ENCODE measurements at regions not wholly inside any gene's neighbourhood (a gene's known extent, or its start where the extent isn't known, plus 50 kb on each side); places are given as distances from the start of the nearest gene placed in this dataset.

DNA sequence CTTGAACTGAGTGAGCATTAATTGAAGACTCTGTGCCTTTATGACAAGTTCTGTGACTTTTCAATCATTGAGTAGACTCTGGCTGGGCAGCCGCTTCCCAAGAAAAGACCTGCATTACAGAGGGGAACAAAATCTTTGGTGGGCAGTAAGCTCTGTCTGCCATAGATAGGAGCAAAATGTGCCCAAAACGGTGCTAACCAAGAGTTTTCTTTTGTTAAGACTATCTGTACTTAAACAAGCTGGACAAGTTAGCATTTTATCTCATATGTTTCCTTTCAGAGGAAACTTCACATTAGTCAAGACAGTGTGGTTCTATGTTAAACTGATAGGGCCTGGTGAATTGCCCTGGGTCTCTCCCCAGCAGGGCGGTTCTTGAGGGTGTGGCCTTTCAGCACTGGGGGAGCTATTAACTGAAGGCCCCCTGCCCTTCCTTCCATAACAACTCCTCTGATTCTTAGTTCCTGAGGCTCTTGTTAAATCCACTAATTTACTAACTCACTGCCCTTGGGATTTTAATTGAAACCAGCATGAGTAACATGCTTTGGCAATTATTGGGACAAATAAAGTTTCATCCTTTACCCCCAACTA lies 219.6 kb downstream of the KTN1 start:
- ATAC-seq = no peak
- TF ChIP-seq ZFP3 (CRISPR knock-in tag; IDR thresholded peaks at IDR 0.05) = no peak
- TF ChIP-seq ZFP30 (CRISPR knock-in tag; IDR thresholded peaks at IDR 0.05) = no peak

DNA sequence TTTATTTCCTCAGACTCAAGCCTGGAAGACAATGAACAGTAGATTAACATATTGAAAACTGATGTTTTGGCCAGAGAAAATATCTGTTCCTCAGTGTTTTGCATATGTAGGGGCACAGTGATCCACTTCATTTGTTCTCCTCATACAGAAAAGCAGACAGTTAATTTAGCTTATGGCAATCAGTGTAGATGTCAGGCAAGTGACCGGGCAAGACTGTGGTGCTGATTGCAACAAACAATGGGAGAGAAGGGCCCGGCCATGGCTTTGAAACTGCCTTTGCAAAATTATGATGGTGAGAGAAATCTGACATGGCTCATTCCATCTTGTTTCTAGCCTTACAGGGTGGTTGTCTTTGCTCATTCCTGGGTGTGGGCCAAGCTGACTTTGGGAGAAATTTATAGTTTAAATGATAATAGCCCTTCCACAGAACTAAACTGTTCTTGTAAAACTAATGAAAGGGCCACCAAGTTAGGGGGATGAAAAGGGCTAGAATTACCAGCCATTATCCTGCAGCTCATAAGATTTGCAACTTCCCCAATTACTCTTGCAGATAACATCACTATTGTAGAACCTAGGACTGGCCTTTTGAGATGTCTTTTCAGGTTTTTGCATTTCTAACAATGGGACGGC lies 220.3 kb downstream of the KTN1 start:
- TF ChIP-seq ZNF8 (CRISPR knock-in tag; IDR thresholded peaks at IDR 0.05) (no peak), ZFP30 (CRISPR knock-in tag; IDR thresholded peaks at IDR 0.05) (no peak), ZFP3 (CRISPR knock-in tag; IDR thresholded peaks at IDR 0.05) (no peak), ESRRG (CRISPR knock-in tag; IDR thresholded peaks at IDR 0.05) (no peak), RARB (CRISPR knock-in tag; IDR thresholded peaks at IDR 0.05) (no peak)
- TF ChIP-seq, protein P1, sequence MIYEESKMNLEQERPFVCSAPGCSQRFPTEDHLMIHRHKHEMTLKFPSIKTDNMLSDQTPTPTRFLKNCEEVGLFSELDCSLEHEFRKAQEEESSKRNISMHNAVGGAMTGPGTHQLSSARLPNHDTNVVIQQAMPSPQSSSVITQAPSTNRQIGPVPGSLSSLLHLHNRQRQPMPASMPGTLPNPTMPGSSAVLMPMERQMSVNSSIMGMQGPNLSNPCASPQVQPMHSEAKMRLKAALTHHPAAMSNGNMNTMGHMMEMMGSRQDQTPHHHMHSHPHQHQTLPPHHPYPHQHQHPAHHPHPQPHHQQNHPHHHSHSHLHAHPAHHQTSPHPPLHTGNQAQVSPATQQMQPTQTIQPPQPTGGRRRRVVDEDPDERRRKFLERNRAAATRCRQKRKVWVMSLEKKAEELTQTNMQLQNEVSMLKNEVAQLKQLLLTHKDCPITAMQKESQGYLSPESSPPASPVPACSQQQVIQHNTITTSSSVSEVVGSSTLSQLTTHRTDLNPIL (CRISPR knock-in tag; IDR thresholded peaks at IDR 0.05; ENCODE audit: low read depth) = no peak
- TF ChIP-seq, protein P2, sequence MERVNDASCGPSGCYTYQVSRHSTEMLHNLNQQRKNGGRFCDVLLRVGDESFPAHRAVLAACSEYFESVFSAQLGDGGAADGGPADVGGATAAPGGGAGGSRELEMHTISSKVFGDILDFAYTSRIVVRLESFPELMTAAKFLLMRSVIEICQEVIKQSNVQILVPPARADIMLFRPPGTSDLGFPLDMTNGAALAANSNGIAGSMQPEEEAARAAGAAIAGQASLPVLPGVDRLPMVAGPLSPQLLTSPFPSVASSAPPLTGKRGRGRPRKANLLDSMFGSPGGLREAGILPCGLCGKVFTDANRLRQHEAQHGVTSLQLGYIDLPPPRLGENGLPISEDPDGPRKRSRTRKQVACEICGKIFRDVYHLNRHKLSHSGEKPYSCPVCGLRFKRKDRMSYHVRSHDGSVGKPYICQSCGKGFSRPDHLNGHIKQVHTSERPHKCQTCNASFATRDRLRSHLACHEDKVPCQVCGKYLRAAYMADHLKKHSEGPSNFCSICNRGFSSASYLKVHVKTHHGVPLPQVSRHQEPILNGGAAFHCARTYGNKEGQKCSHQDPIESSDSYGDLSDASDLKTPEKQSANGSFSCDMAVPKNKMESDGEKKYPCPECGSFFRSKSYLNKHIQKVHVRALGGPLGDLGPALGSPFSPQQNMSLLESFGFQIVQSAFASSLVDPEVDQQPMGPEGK (CRISPR knock-in tag; IDR thresholded peaks at IDR 0.05; ENCODE audit: borderline replicate concordance) = no peak
- no peak for ATAC-seq

DNA sequence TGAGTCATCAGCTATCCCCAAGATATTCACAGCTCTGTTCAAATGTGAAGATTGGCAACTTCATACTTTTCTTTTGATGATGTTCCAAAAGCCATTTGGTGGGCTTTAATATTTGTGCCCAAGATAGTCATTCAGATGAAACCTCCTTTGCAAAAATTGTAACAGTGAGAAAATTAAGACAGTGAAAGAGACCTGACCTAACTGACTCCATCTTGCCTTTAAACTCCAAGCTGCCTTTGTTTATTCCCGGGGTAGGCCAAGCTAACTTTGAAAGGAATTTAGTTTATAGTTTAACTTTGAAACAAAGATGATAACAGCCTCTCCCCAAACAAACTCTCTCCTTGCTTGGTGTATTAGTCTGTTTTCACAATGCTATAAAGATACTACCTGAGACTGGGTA lies 221.1 kb downstream of the KTN1 start:
- no peak for ATAC-seq
- TF ChIP-seq ISL1 (CRISPR knock-in tag; IDR thresholded peaks at IDR 0.05) = no peak
- TF ChIP-seq, protein P3, sequence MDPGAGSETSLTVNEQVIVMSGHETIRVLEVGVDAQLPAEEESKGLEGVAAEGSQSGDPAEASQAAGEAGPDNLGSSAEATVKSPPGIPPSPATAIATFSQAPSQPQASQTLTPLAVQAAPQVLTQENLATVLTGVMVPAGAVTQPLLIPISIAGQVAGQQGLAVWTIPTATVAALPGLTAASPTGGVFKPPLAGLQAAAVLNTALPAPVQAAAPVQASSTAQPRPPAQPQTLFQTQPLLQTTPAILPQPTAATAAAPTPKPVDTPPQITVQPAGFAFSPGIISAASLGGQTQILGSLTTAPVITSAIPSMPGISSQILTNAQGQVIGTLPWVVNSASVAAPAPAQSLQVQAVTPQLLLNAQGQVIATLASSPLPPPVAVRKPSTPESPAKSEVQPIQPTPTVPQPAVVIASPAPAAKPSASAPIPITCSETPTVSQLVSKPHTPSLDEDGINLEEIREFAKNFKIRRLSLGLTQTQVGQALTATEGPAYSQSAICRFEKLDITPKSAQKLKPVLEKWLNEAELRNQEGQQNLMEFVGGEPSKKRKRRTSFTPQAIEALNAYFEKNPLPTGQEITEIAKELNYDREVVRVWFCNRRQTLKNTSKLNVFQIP (CRISPR knock-in tag; IDR thresholded peaks at IDR 0.05; ENCODE audit: borderline replicate concordance, low read depth) = no peak
- TF ChIP-seq ZNF8 (CRISPR knock-in tag; IDR thresholded peaks at IDR 0.05) = no peak
- TF ChIP-seq GLIS3 (CRISPR knock-in tag; IDR thresholded peaks at IDR 0.05) = no peak
- TF ChIP-seq ZFP30 (CRISPR knock-in tag; IDR thresholded peaks at IDR 0.05) = no peak
- TF ChIP-seq, protein P2 (CRISPR knock-in tag; IDR thresholded peaks at IDR 0.05; ENCODE audit: borderline replicate concordance) = no peak
- TF ChIP-seq ARNTL (CRISPR knock-in tag; IDR thresholded peaks at IDR 0.05; ENCODE audit: borderline replicate concordance, low read depth) = no peak
- TF ChIP-seq ZC3H10 (CRISPR knock-in tag; IDR thresholded peaks at IDR 0.05) = no peak
- no peak for TF ChIP-seq ZNF70 (CRISPR knock-in tag; IDR thresholded peaks at IDR 0.05)
- no peak for TF ChIP-seq BACH2 (CRISPR knock-in tag; IDR thresholded peaks at IDR 0.05; ENCODE audit: borderline replicate concordance)
- TF ChIP-seq ZNF565 (CRISPR knock-in tag; conservative IDR thresholded peaks at IDR 0.05; ENCODE audit: low read depth) = no peak
- TF ChIP-seq CSDC2 (CRISPR knock-in tag; IDR thresholded peaks at IDR 0.05) = no peak
- TF ChIP-seq SNAI2 (CRISPR knock-in tag; IDR thresholded peaks at IDR 0.05) = no peak

DNA sequence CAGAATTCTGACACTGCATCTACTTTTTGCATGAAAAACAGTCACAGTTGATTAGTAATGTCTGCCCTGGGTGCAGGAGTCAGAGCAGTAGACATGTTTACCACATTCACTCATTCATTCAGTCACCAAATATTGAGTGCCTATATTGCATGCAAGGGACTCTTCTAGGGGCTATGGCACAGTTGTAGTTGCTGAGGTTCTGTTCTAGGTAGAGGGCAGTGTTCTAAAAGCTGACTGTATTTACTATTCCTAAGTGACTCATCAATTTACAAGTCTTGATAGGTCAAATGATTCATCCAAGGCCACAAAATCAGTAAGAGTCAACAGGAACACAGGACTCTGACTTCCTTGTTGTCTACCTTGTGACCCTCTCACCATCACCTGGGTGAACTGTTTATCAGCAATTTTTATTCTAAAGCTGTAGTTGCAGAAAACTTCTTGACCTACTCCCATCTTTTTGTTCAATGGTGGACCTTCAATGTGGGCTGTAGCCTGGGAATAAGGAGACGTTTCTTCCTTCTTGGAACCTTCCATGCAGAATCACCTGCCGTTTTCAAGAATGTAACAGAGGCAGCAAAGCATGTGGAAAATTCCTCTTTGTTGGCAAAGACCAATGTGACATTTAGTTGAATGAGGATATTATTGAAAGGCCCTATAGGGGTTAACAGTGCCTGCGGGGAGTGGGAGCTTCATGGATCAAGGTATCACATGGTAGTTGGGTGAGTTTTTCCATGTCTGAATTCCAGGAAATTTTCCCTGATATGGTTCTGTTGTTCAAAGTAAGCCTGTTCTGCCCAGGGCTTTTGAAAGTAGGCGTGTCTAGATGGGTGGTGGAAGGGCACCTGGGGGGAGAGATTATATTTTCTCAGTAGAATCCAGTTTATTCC lies 223.2 kb downstream of the KTN1 start:
- ATAC-seq = no peak
- TF ChIP-seq BACH2 (CRISPR knock-in tag; IDR thresholded peaks at IDR 0.05; ENCODE audit: borderline replicate concordance) (no peak), ZNF565 (CRISPR knock-in tag; conservative IDR thresholded peaks at IDR 0.05; ENCODE audit: low read depth) (no peak), TCF4 (CRISPR knock-in tag; IDR thresholded peaks at IDR 0.05; ENCODE audit: borderline replicate concordance) (no peak), OSR1 (CRISPR knock-in tag; IDR thresholded peaks at IDR 0.05) (no peak), PPARA (CRISPR knock-in tag; IDR thresholded peaks at IDR 0.05; ENCODE audit: borderline replicate concordance) (no peak), TOX (CRISPR knock-in tag; IDR thresholded peaks at IDR 0.05; ENCODE audit: borderline replicate concordance) (no peak), SNAI2 (CRISPR knock-in tag; IDR thresholded peaks at IDR 0.05) (no peak), CSDC2 (CRISPR knock-in tag; IDR thresholded peaks at IDR 0.05) (no peak), ARNTL (CRISPR knock-in tag; IDR thresholded peaks at IDR 0.05; ENCODE audit: borderline replicate concordance, low read depth) (no peak)
- TF ChIP-seq, protein P2 (CRISPR knock-in tag; IDR thresholded peaks at IDR 0.05; ENCODE audit: borderline replicate concordance) = no peak
- TF ChIP-seq, protein P4, sequence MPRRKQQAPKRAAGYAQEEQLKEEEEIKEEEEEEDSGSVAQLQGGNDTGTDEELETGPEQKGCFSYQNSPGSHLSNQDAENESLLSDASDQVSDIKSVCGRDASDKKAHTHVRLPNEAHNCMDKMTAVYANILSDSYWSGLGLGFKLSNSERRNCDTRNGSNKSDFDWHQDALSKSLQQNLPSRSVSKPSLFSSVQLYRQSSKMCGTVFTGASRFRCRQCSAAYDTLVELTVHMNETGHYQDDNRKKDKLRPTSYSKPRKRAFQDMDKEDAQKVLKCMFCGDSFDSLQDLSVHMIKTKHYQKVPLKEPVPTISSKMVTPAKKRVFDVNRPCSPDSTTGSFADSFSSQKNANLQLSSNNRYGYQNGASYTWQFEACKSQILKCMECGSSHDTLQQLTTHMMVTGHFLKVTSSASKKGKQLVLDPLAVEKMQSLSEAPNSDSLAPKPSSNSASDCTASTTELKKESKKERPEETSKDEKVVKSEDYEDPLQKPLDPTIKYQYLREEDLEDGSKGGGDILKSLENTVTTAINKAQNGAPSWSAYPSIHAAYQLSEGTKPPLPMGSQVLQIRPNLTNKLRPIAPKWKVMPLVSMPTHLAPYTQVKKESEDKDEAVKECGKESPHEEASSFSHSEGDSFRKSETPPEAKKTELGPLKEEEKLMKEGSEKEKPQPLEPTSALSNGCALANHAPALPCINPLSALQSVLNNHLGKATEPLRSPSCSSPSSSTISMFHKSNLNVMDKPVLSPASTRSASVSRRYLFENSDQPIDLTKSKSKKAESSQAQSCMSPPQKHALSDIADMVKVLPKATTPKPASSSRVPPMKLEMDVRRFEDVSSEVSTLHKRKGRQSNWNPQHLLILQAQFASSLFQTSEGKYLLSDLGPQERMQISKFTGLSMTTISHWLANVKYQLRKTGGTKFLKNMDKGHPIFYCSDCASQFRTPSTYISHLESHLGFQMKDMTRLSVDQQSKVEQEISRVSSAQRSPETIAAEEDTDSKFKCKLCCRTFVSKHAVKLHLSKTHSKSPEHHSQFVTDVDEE (CRISPR knock-in tag; IDR thresholded peaks at IDR 0.05) = no peak

All from SK-N-SH treated with all-trans-retinoic acid at 6 μM for 48 hours (cell line).